ENCODE measurements at regions not wholly inside any gene's neighbourhood (a gene's known extent, or its start where the extent isn't known, plus 50 kb on each side); places are given as distances from the start of the nearest gene placed in this dataset.

GRCh38 chr9:108803428-108804065 is 52.2 kb downstream of the ACTL7B start:
- in situ Hi-C loops (cut with MboI; ENCODE audit: low pct_unique_long_range_greater_than_20kb, low sequenced_read_pairs, unreplicated experiment): no loop called here
- TF ChIP-seq CTCF (IDR thresholded peaks at IDR 0.05; ENCODE audit: extremely low read depth, insufficient read depth, missing control alignments): no peak

GRCh38 chr9:108802967-108803366 is 52.8 kb downstream of the ACTL7B start:
- TF ChIP-seq CTCF (IDR thresholded peaks at IDR 0.05; ENCODE audit: extremely low read depth, insufficient read depth, missing control alignments): no peak
- in situ Hi-C loops (cut with MboI; ENCODE audit: low pct_unique_long_range_greater_than_20kb, low sequenced_read_pairs, unreplicated experiment): no loop called here
- DNase-seq (ENCODE audit: low spot score): no peak

More at GRCh38 chr9:108803428-108804065, 52.2 kb downstream of the ACTL7B start:
- no peak for DNase-seq (ENCODE audit: low spot score)

GRCh38 chr9:108801949-108802348 is 53.8 kb downstream of the ACTL7B start:
- no peak for TF ChIP-seq CTCF (IDR thresholded peaks at IDR 0.05; ENCODE audit: extremely low read depth, insufficient read depth, missing control alignments)
- no peak for DNase-seq (ENCODE audit: low spot score)
- in situ Hi-C loops (cut with MboI; ENCODE audit: low pct_unique_long_range_greater_than_20kb, low sequenced_read_pairs, unreplicated experiment): no loop called here

- DNase-seq (ENCODE audit: low spot score): no peak
- TF ChIP-seq CTCF (IDR thresholded peaks at IDR 0.05; ENCODE audit: extremely low read depth, insufficient read depth, missing control alignments): no peak
- in situ Hi-C loops (cut with MboI; ENCODE audit: low pct_unique_long_range_greater_than_20kb, low sequenced_read_pairs, unreplicated experiment): no loop called here
Measured at GRCh38 chr9:108800632-108801099, 55.1 kb downstream of the ACTL7B start.

GRCh38 chr9:108793573-108793972 is 62.2 kb downstream of the ACTL7B start:
- in situ Hi-C loops (cut with MboI; ENCODE audit: low pct_unique_long_range_greater_than_20kb, low sequenced_read_pairs, unreplicated experiment): no loop called here
- TF ChIP-seq CTCF (IDR thresholded peaks at IDR 0.05; ENCODE audit: extremely low read depth, insufficient read depth, missing control alignments): no peak
- no peak for DNase-seq (ENCODE audit: low spot score)

- DNase-seq (ENCODE audit: low spot score): no peak
- in situ Hi-C loops (cut with MboI; ENCODE audit: low pct_unique_long_range_greater_than_20kb, low sequenced_read_pairs, unreplicated experiment): no loop called here
- no peak for TF ChIP-seq CTCF (IDR thresholded peaks at IDR 0.05; ENCODE audit: extremely low read depth, insufficient read depth, missing control alignments)
Measured at GRCh38 chr9:108789742-108790141, 66.0 kb downstream of the ACTL7B start.
